ENCODE measurements at regions not wholly inside any gene's neighbourhood (a gene's known extent, or its start where the extent isn't known, plus 50 kb on each side); places are given as distances from the start of the nearest gene placed in this dataset.
A peak's percentile ranks its signal among the peaks of the same experiment; 100 is the strongest.

DNA sequence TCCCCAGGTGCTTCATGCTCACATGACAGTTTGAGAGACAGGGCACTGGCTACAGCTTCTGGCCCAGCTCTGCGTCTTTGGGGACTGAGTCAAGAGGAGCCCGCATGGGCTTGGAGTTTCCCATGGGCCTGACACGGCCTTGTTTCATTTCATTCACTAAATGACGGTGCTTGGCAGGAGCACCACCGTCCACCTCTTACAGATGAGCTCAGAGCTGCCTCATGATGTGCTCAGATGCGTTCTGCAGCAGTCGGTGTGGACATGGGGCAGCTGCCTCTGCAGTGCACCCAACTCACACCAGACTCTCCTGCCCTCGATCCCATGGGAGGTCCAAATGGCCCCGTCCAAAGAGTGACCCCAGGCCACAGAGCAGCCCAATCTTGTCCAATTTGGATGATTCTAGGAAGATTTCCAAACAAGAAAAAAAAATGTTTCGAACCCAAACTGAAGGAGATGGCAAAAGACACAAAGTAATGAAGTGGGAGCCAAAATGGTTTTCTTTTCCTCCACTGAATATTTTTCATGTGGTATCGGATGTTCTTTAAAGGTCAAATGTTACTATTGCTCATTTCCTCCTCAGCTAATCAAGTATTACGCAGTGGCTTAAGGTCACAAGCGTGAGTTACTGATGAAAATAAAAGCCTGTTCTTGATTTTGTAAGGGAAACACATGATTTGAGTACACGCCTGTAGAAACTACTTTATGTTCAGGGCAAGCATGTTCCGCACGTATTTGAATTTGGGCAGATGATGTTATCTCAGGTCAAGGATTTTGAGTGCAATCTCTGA is 524.2 kb downstream of the CDH26 start:
- Histone ChIP-seq H3K27ac (ENCODE audit: low read depth in 1 of 2, low read length in 1 of 2) (no peak overlapping the region), H3K27me3 (ENCODE audit: control insufficient read depth in 3 of 3, insufficient read depth in 3 of 3, low read length in 2 of 3) (no peaks in the 10 kb centered on the region), H3K9ac (ENCODE audit: insufficient read depth in 1 of 2, low read length in 2 of 2) (no peak overlapping the region), H3K9me3 (ENCODE audit: control insufficient read depth in 4 of 4, insufficient read depth in 3 of 4, low read length in 3 of 4) (peaks cover 0 to 2% (median 0%) of the 10 kb centered on the region in 4 donors), H3K4me1 (ENCODE audit: control insufficient read depth in 5 of 5, insufficient read depth in 5 of 5, low read length in 5 of 5) (peaks cover 0 to 82% (median 24%) of the 10 kb centered on the region in 5 donors), H3K36me3 (ENCODE audit: control insufficient read depth in 4 of 4, insufficient read depth in 4 of 4, low read length in 4 of 4) (no peaks in the 10 kb centered on the region), H3K4me3 (no peak overlapping the region)
- TF ChIP-seq, protein P1, sequence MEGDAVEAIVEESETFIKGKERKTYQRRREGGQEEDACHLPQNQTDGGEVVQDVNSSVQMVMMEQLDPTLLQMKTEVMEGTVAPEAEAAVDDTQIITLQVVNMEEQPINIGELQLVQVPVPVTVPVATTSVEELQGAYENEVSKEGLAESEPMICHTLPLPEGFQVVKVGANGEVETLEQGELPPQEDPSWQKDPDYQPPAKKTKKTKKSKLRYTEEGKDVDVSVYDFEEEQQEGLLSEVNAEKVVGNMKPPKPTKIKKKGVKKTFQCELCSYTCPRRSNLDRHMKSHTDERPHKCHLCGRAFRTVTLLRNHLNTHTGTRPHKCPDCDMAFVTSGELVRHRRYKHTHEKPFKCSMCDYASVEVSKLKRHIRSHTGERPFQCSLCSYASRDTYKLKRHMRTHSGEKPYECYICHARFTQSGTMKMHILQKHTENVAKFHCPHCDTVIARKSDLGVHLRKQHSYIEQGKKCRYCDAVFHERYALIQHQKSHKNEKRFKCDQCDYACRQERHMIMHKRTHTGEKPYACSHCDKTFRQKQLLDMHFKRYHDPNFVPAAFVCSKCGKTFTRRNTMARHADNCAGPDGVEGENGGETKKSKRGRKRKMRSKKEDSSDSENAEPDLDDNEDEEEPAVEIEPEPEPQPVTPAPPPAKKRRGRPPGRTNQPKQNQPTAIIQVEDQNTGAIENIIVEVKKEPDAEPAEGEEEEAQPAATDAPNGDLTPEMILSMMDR (IDR thresholded peaks at IDR 0.05; ENCODE audit: control extremely low read depth, extremely low read depth) = no peak
- peak; percentile 84 to 98 (median 98) for DNase-seq
- 62 to 64% methylated on average over 16 of the region's 16 CpGs for WGBS, 2 donors
- peak; percentile 31 for ATAC-seq (ENCODE audit: insufficient read depth, low FRiP score)

DNA sequence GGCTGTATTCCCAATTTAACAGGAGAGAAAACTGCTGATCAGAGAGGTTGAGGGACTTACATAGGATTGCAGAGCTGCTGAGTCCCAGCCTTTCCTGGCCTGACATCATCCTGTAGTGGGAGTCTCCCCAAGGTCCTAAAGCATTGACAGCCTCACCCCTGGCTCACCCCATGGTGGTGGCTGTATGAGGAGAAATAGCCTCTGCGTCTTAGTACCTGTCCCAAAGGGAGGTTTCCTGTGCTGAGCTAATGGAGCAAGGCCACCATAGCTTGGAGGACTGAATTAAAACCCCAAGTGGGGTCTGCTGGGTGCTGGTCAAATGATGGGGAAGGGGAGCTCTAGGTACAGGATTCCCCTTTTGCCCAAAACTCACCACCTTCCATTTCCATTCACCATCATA is 525.1 kb downstream of the CDH26 start:
- H3K36me3 ChIP-seq (ENCODE audit: control insufficient read depth in 4 of 4, insufficient read depth in 4 of 4, low read length in 4 of 4) = no peaks in the 10 kb centered on the region
- peaks cover 0 to 2% (median 0%) of the 10 kb centered on the region in 4 donors for H3K9me3 ChIP-seq (ENCODE audit: control insufficient read depth in 4 of 4, insufficient read depth in 3 of 4, low read length in 3 of 4)
- ATAC-seq (ENCODE audit: insufficient read depth, low FRiP score) (no peak), DNase-seq (no peak)
- WGBS, 2 donors = 77 to 86% methylated on average over 1 of the region's 1 CpG
- TF ChIP-seq, protein P1 (IDR thresholded peaks at IDR 0.05; ENCODE audit: control extremely low read depth, extremely low read depth) = no peak
- no peak overlapping the region for H3K27ac ChIP-seq (ENCODE audit: low read depth in 1 of 2, low read length in 1 of 2)
- H3K4me1 ChIP-seq (ENCODE audit: control insufficient read depth in 5 of 5, insufficient read depth in 5 of 5, low read length in 5 of 5) = peaks cover 0 to 78% (median 24%) of the 10 kb centered on the region in 5 donors
- no peaks in the 10 kb centered on the region for H3K27me3 ChIP-seq (ENCODE audit: control insufficient read depth in 3 of 3, insufficient read depth in 3 of 3, low read length in 2 of 3)
- H3K4me3 ChIP-seq = no peak overlapping the region
- H3K9ac ChIP-seq (ENCODE audit: insufficient read depth in 1 of 2, low read length in 2 of 2) = no peak overlapping the region

DNA sequence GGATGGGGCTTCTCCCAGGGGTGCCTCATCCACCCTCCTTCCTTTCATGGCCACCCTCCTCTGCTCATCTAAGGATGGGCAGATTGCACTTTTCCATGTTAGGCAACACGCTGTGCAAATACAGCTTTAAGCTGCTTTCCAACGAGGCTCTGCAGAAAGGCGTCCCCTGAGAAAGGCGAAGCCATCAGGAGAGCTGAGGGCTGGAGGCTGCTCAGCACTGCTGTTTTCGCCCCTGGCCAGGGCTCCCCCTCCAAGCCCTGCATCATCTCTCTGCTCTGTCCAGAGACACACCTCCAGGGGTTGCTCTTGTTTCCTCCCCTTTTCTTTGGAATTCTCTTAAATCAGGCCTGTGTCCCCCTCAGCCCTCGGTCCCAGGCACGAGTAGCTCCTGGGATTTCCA is 526.1 kb downstream of the CDH26 start:
- Histone ChIP-seq H3K4me1 (ENCODE audit: control insufficient read depth in 5 of 5, insufficient read depth in 5 of 5, low read length in 5 of 5) (peaks cover 0 to 81% (median 24%) of the 10 kb centered on the region in 5 donors), H3K4me3 (no peak overlapping the region), H3K27me3 (ENCODE audit: control insufficient read depth in 3 of 3, insufficient read depth in 3 of 3, low read length in 2 of 3) (no peaks in the 10 kb centered on the region), H3K9me3 (ENCODE audit: control insufficient read depth in 4 of 4, insufficient read depth in 3 of 4, low read length in 3 of 4) (peaks cover 0 to 2% (median 0%) of the 10 kb centered on the region in 4 donors), H3K9ac (ENCODE audit: insufficient read depth in 1 of 2, low read length in 2 of 2) (no peak overlapping the region), H3K27ac (ENCODE audit: low read depth in 1 of 2, low read length in 1 of 2) (no peak overlapping the region), H3K36me3 (ENCODE audit: control insufficient read depth in 4 of 4, insufficient read depth in 4 of 4, low read length in 4 of 4) (no peaks in the 10 kb centered on the region)
- 68 to 86% methylated on average over 7 of the region's 7 CpGs for WGBS, 2 donors
- peak in 2 of 3 donors; percentile 28 to 38 for DNase-seq
- TF ChIP-seq, protein P1 (IDR thresholded peaks at IDR 0.05; ENCODE audit: control extremely low read depth, extremely low read depth) = no peak
- no peak for ATAC-seq (ENCODE audit: insufficient read depth, low FRiP score)

Measured in lung (tissue), 11 donors.